ENCODE measurements at regions not wholly inside any gene's neighbourhood (a gene's known extent, or its start where the extent isn't known, plus 50 kb on each side); places are given as distances from the start of the nearest gene placed in this dataset.

DNA sequence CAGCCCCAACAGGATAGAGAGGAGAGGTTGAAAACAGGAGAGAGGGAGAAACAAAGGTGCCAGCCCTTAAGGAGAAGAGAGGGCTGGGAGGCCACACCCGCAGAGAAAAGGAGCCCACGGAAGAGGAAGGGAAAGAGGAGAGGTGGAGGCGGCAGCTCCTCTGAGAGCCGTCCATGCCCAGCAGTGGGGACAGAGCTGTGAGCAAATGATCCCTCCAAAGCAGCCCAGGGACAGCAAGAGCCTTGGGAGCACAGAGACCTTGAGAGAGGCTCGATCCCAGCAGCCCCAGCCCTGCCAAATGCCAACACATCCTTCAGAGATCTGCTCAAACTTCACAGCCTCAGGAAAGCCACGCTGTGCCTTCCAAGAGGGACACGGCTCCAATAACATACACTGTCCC, 66.7 kb upstream of the CORO2B start:
- no peak for DNase-seq
- H3K27me3 ChIP-seq (replicated peaks), result no peaks in the 10 kb centered on the region
- no peak overlapping the region for H3K27ac ChIP-seq
- no peak overlapping the region for H3K4me3 ChIP-seq (ENCODE audit: low read depth, low read length)
- TF ChIP-seq, protein P1, sequence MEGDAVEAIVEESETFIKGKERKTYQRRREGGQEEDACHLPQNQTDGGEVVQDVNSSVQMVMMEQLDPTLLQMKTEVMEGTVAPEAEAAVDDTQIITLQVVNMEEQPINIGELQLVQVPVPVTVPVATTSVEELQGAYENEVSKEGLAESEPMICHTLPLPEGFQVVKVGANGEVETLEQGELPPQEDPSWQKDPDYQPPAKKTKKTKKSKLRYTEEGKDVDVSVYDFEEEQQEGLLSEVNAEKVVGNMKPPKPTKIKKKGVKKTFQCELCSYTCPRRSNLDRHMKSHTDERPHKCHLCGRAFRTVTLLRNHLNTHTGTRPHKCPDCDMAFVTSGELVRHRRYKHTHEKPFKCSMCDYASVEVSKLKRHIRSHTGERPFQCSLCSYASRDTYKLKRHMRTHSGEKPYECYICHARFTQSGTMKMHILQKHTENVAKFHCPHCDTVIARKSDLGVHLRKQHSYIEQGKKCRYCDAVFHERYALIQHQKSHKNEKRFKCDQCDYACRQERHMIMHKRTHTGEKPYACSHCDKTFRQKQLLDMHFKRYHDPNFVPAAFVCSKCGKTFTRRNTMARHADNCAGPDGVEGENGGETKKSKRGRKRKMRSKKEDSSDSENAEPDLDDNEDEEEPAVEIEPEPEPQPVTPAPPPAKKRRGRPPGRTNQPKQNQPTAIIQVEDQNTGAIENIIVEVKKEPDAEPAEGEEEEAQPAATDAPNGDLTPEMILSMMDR (IDR thresholded peaks at IDR 0.05; ENCODE audit: low read depth, low read length, missing control alignments), result no peak
- in situ Hi-C loops (cut with HindIII; ENCODE audit: low pct_ligation_motif_present, low sequenced_read_pairs), result no loop called here
- no peaks in the 10 kb centered on the region for H3K36me3 ChIP-seq (replicated peaks)

DNA sequence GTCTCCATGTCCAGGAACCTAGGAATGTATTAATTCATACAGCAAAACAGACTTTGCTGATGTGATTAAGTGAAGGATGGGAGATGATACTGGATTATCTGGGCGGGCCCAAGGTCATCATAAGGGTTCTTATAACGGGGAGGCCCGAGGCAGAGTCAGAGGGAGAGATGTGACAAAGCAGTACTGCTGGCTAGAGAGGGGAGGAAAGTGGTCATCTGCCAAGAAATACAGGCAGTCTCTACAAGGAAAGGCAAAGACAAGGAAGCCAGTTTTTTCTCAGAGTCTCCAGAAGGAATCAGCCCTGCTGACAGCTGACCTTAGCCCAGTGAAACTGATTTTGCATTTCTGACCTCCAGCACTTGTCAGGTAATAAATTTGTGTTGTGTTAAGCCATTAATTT, 66.2 kb upstream of the CORO2B start:
- H3K36me3 ChIP-seq (replicated peaks), result no peaks in the 10 kb centered on the region
- in situ Hi-C loops (cut with HindIII; ENCODE audit: low pct_ligation_motif_present, low sequenced_read_pairs), result no loop called here
- TF ChIP-seq, protein P1 (IDR thresholded peaks at IDR 0.05; ENCODE audit: low read depth, low read length, missing control alignments), result no peak
- H3K27ac ChIP-seq, result no peak overlapping the region
- no peak overlapping the region for H3K4me3 ChIP-seq (ENCODE audit: low read depth, low read length)
- H3K27me3 ChIP-seq (replicated peaks), result no peaks in the 10 kb centered on the region
- DNase-seq, result no peak

DNA sequence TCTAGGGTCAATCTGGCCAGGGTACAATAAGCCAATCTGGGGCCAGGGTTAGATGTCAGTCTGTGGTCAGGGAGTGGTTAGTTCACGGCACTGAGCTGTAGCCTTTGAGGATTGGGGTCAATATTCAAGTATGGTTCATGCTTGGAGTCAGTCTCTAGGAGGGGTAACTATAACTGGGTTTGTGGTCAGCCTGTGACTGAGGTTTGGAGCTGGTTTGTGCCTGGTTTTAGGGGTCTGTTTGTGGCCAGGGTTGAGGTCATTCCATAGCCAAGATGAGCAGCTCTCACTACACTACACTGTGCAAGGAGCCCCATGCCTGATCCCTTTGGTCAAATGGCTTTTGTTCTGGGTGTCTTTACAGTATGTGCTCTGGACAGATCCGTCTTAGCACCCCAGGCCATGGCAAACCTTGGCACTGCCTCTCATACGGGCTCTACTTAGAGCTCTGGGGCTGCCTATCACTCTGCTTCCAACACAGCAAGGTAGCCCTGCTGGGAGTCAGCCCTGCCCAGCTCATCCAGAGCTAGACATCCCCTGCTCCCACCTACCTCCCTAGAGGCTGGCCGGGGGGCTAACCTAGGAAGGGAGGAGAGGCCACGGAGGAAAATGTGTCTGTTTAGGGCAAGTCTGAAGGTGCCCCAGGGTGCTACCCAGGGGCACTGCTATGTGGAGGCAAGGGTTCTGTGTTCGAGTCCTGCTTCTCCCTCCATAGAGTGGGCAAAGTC, 63.3 kb upstream of the CORO2B start:
- Histone ChIP-seq H3K4me3 (ENCODE audit: low read depth, low read length) (no peak overlapping the region), H3K27me3 (replicated peaks) (no peaks in the 10 kb centered on the region), H3K36me3 (replicated peaks) (no peaks in the 10 kb centered on the region), H3K27ac (no peak overlapping the region)
- in situ Hi-C loops (cut with HindIII; ENCODE audit: low pct_ligation_motif_present, low sequenced_read_pairs), result no loop called here
- DNase-seq, result no peak
- TF ChIP-seq, protein P1 (IDR thresholded peaks at IDR 0.05; ENCODE audit: low read depth, low read length, missing control alignments), result no peak

DNA sequence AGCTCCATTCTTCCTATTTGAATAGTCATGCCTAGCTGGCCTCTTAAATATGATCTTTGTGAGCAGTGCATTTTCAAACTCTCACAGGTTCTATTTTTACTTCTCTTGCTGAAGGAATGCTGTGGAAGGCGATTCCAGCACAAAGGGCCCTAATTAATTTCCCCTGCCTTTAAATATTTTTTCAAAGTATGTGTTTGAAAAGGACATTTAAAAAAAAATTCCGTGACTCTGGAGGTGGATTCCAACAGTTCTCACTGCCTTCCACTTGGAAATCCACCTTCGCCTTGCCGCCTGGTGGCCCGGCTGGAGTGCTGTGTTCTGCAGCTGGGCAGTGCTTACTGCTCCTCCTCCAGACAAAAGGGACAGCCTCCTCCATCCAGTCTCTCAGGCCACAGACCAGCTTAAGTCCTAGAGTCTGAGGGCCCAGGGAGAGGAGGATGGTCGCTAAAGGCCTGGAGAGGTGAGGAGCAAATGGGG, 61.5 kb upstream of the CORO2B start:
- in situ Hi-C loops (cut with HindIII; ENCODE audit: low pct_ligation_motif_present, low sequenced_read_pairs), result no loop called here
- TF ChIP-seq, protein P1 (IDR thresholded peaks at IDR 0.05; ENCODE audit: low read depth, low read length, missing control alignments), result peak; percentile 66
- no peak for DNase-seq
- Histone ChIP-seq H3K27ac (no peak overlapping the region), H3K4me3 (ENCODE audit: low read depth, low read length) (no peak overlapping the region), H3K36me3 (replicated peaks) (no peaks in the 10 kb centered on the region), H3K27me3 (replicated peaks) (no peaks in the 10 kb centered on the region)

DNA sequence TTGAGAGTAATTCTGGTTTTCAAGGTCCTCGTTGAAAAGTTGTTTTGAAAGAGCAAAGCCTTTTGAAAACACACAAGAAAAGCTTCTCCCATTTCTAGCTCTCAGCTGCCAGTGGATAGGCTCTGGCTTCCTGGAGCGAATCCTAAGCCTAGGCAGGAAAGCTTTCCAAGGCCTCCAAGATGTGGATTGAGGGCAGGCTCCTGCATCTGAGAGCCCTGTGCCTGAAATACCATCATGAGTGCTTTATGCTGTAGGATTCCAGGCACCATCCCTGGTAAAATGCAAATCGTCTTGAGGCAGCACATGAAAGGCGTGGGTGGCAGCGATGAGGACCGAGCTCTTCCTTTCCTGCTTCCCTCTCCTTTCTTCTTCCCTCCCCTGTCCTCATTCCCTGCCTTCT, 60.7 kb upstream of the CORO2B start:
- Histone ChIP-seq H3K36me3 (replicated peaks) (no peaks in the 10 kb centered on the region), H3K27ac (no peak overlapping the region), H3K27me3 (replicated peaks) (no peaks in the 10 kb centered on the region), H3K4me3 (ENCODE audit: low read depth, low read length) (no peak overlapping the region)
- DNase-seq, result no peak
- in situ Hi-C loops (cut with HindIII; ENCODE audit: low pct_ligation_motif_present, low sequenced_read_pairs), result no loop called here
- TF ChIP-seq, protein P1 (IDR thresholded peaks at IDR 0.05; ENCODE audit: low read depth, low read length, missing control alignments), result no peak

All from brain microvascular endothelial cell (primary cell).